Endodermal cell (in vitro differentiated cells): ENCODE measurements at regions not wholly inside any gene's neighbourhood (a gene's known extent, or its start where the extent isn't known, plus 50 kb on each side); places are given as distances from the start of the nearest gene placed in this dataset.

Source experiments
- DNase-seq: peaks from one replicate; pipeline ENCODE4 v3.0.0-alpha.2; 2017
- H3K27ac ChIP-seq: 2 replicates; pipeline ENCODE4 v1.5.1; 2013; ENCODE audit warnings: mild to moderate bottlenecking, low read depth, low read length, moderate library complexity
- H3K27me3 ChIP-seq: 2 replicates; pipeline ENCODE4 v1.6.1; 2013; ENCODE audit warnings: mild to moderate bottlenecking, low read length, moderate library complexity; ENCODE audit not compliant: insufficient read depth, control insufficient read depth, poor library complexity, severe bottlenecking
- H3K36me3 ChIP-seq: 2 replicates; pipeline ENCODE4 v1.7.0; 2013; ENCODE audit warnings: mild to moderate bottlenecking, low read length, moderate library complexity; ENCODE audit not compliant: control insufficient read depth, insufficient read depth
- H3K4me1 ChIP-seq: one replicate; pipeline ENCODE4 v1.7.0; 2013; ENCODE audit warnings: low read length; ENCODE audit not compliant: control insufficient read depth, insufficient read depth
- H3K4me3 ChIP-seq: 2 replicates; pipeline ENCODE4 v1.5.1; 2013; ENCODE audit warnings: mild to moderate bottlenecking, low read length, moderate library complexity
- H3K9ac ChIP-seq: 2 replicates; pipeline ENCODE4 v1.6.1; 2013; ENCODE audit warnings: mild to moderate bottlenecking, low read length, moderate library complexity; ENCODE audit not compliant: poor library complexity, severe bottlenecking; ENCODE audit errors: extremely low read depth
- H3K9me3 ChIP-seq: 2 replicates; pipeline ENCODE4 v1.6.1; 2013; ENCODE audit warnings: mild to moderate bottlenecking, low read length, moderate library complexity; ENCODE audit not compliant: control insufficient read depth
- H3K27ac Mint-ChIP-seq: 2 replicates; pipeline ENCODE4 v1.8.0; 2020; ENCODE audit warnings: mixed read lengths
- H3K27me3 Mint-ChIP-seq: 2 replicates; pipeline ENCODE4 v1.8.0; 2021; ENCODE audit warnings: mild to moderate bottlenecking, mixed read lengths; ENCODE audit not compliant: insufficient read depth
- H3K36me3 Mint-ChIP-seq: 2 replicates; pipeline ENCODE4 v1.8.0; 2020; ENCODE audit warnings: low read depth, mixed read lengths
- H3K4me1 Mint-ChIP-seq: 2 replicates; pipeline ENCODE4 v1.8.0; 2020; ENCODE audit warnings: mixed read lengths
- H3K4me3 Mint-ChIP-seq: 2 replicates; pipeline ENCODE4 v1.8.0; 2020; ENCODE audit warnings: mild to moderate bottlenecking, moderate library complexity, mixed read lengths
- H3K9me3 Mint-ChIP-seq: 2 replicates; pipeline ENCODE4 v1.8.0; 2020; ENCODE audit warnings: mild to moderate bottlenecking, mixed read lengths
- CTCF ChIP-seq: fragments of 200-600 bp; sonication (generic); conservative IDR thresholded peaks from 2 replicates; pipeline ENCODE4 v1.5.0; 2021; ENCODE audit warnings: antibody characterized with exemption, mild to moderate bottlenecking
- WGBS, 2 experiments: methylation state at CpG; one replicate each; pipeline versions ENCODE4 v1.1.5 to v1.1.7; 2013; ENCODE audit warnings: missing lambda C conversion rate in 2 of 2, mixed read lengths in 1 of 2; ENCODE audit not compliant: insufficient coverage in 1 of 2, insufficient read length in 1 of 2; 5-methylcytosine and 5-hydroxymethylcytosine counted together

- Histone ChIP-seq H3K27ac (no peak overlapping the region), H3K4me1 (no peaks in the 10 kb centered on the region), H3K27me3 (no peaks in the 10 kb centered on the region), H3K36me3 (no peaks in the 10 kb centered on the region), H3K9ac (no peak overlapping the region), H3K9me3 (no peaks in the 10 kb centered on the region), H3K4me3 (peak overlapping the region; percentile 33)
- WGBS, 2 experiments: 80 to 96% methylated on average over 1 to 2 of the region's 2 CpGs
- H3K27ac Mint-ChIP-seq: peak overlapping the region; percentile 54
- peaks cover 8% of the 10 kb centered on the region for H3K9me3 Mint-ChIP-seq
- H3K4me3 Mint-ChIP-seq: no peak overlapping the region
- peaks cover 2% of the 10 kb centered on the region for H3K36me3 Mint-ChIP-seq
- H3K27me3 Mint-ChIP-seq: no peaks in the 10 kb centered on the region
- H3K4me1 Mint-ChIP-seq: peaks cover 21% of the 10 kb centered on the region
- no peak for DNase-seq
- TF ChIP-seq CTCF: no peak
Observed at GRCh38 chr3:31247063-31247447, 285.7 kb upstream of the STT3B start.

- Mint-ChIP-seq H3K4me1 (peaks cover 21% of the 10 kb centered on the region), H3K27me3 (no peaks in the 10 kb centered on the region), H3K4me3 (no peak overlapping the region), H3K27ac (no peak overlapping the region), H3K36me3 (peaks cover 3% of the 10 kb centered on the region), H3K9me3 (peaks cover 12% of the 10 kb centered on the region)
- Histone ChIP-seq H3K4me1 (no peaks in the 10 kb centered on the region), H3K9me3 (no peaks in the 10 kb centered on the region), H3K9ac (no peak overlapping the region), H3K27me3 (no peaks in the 10 kb centered on the region), H3K27ac (no peak overlapping the region), H3K36me3 (no peaks in the 10 kb centered on the region), H3K4me3 (no peak overlapping the region)
- TF ChIP-seq CTCF: no peak
- WGBS, 2 experiments: 70 to 100% methylated on average over 2 to 5 of the region's 5 CpGs
- DNase-seq: peak; percentile 53
Observed at GRCh38 chr3:31247850-31248562, 284.7 kb upstream of the STT3B start.

GRCh38 chr3:31248563-31248992 lies 284.1 kb upstream of the STT3B start:
- H3K4me3 Mint-ChIP-seq: no peak overlapping the region
- peaks cover 21% of the 10 kb centered on the region for H3K4me1 Mint-ChIP-seq
- TF ChIP-seq CTCF: no peak
- peaks cover 12% of the 10 kb centered on the region for H3K9me3 Mint-ChIP-seq
- H3K27me3 Mint-ChIP-seq: no peaks in the 10 kb centered on the region
- H3K36me3 Mint-ChIP-seq: peaks cover 3% of the 10 kb centered on the region
- Histone ChIP-seq H3K4me1 (no peaks in the 10 kb centered on the region), H3K9ac (no peak overlapping the region), H3K27ac (no peak overlapping the region), H3K9me3 (no peaks in the 10 kb centered on the region), H3K27me3 (no peaks in the 10 kb centered on the region), H3K4me3 (no peak overlapping the region), H3K36me3 (no peaks in the 10 kb centered on the region)
- no peak overlapping the region for H3K27ac Mint-ChIP-seq
- DNase-seq: no peak
- 94 to 97% methylated on average over 4 to 6 of the region's 6 CpGs for WGBS, 2 experiments
